ENCODE measurements at regions not wholly inside any gene's neighbourhood (a gene's known extent, or its start where the extent isn't known, plus 50 kb on each side); places are given as distances from the start of the nearest gene placed in this dataset.

- TF ChIP-seq ZFX (IDR thresholded peaks at IDR 0.05): no peak
- no peak for TF ChIP-seq CTCF (conservative IDR thresholded peaks at IDR 0.05)
- H3K27ac ChIP-seq: no peak overlapping the region
Measured at GRCh38 chr3:187978433-187979011, 175.4 kb upstream of the LPP start.

- no peak for TF ChIP-seq CTCF (conservative IDR thresholded peaks at IDR 0.05)
- TF ChIP-seq ZFX (IDR thresholded peaks at IDR 0.05): no peak
- no peak overlapping the region for H3K27ac ChIP-seq
Measured at GRCh38 chr3:187979564-187979963, 174.4 kb upstream of the LPP start.

GRCh38 chr3:187980861-187981260 lies 173.1 kb upstream of the LPP start:
- no peak overlapping the region for H3K27ac ChIP-seq
- TF ChIP-seq ZFX (IDR thresholded peaks at IDR 0.05) (no peak), CTCF (conservative IDR thresholded peaks at IDR 0.05) (no peak)

GRCh38 chr3:187982142-187982541 lies 171.8 kb upstream of the LPP start:
- no peak overlapping the region for H3K27ac ChIP-seq
- TF ChIP-seq CTCF (conservative IDR thresholded peaks at IDR 0.05) (no peak), ZFX (IDR thresholded peaks at IDR 0.05) (no peak)

- no peak overlapping the region for H3K27ac ChIP-seq
- TF ChIP-seq CTCF (conservative IDR thresholded peaks at IDR 0.05) (no peak), ZFX (IDR thresholded peaks at IDR 0.05) (no peak)
Measured at GRCh38 chr3:187983484-187984124, 170.4 kb upstream of the LPP start.

- no peak for TF ChIP-seq CTCF (conservative IDR thresholded peaks at IDR 0.05)
- TF ChIP-seq ZFX (IDR thresholded peaks at IDR 0.05): no peak
- no peak overlapping the region for H3K27ac ChIP-seq
Measured at GRCh38 chr3:187985647-187986046, 168.3 kb upstream of the LPP start.

- TF ChIP-seq CTCF (conservative IDR thresholded peaks at IDR 0.05): no peak
- TF ChIP-seq ZFX (IDR thresholded peaks at IDR 0.05): no peak
- H3K27ac ChIP-seq: no peak overlapping the region
Measured at GRCh38 chr3:187986514-187986934, 167.4 kb upstream of the LPP start.
